Vagina (tissue), 2 donors: ENCODE measurements at regions not wholly inside any gene's neighbourhood (a gene's known extent, or its start where the extent isn't known, plus 50 kb on each side); places are given as distances from the start of the nearest gene placed in this dataset.

ENCODE experiments used
- DNase-seq, 2 donors: peaks; one replicate each; pipeline ENCODE4 v3.0.0-alpha.2; 2017; ENCODE audit errors: extremely low spot score in 2 of 2
- H3K27ac ChIP-seq: fragments of 200-600 bp; sonication (generic); one replicate; pipeline ENCODE4 v1.5.1; 2019
- H3K27me3 ChIP-seq: fragments of 200-600 bp; sonication (generic); one replicate; pipeline ENCODE4 v1.5.1; 2019
- H3K36me3 ChIP-seq, 2 donors: fragments of 200-600 bp; sonication (generic); one replicate each; pipeline ENCODE4 v1.5.1; 2017 to 2019
- H3K4me1 ChIP-seq: fragments of 200-600 bp; sonication (generic); one replicate; pipeline ENCODE4 v1.5.1; 2019
- H3K4me3 ChIP-seq, 2 donors: fragments of 200-600 bp; sonication (generic); 1 replicate in 1 of 2; 2 replicates in 1 of 2; pipeline ENCODE4 v1.5.1; 2016 to 2019
- H3K9me3 ChIP-seq: fragments of 200-600 bp; sonication (generic); one replicate; pipeline ENCODE4 v1.5.1; 2019
- POLR2A ChIP-seq, 2 donors: fragments of 450-650 bp; IDR thresholded peaks; one replicate each; pipeline ENCODE4 v1.6.1; 2017; ENCODE audit warnings: antibody characterized with exemption in 2 of 2, mild to moderate bottlenecking in 2 of 2, moderate library complexity in 2 of 2
- POLR2AphosphoS5 ChIP-seq, 2 donors: sonication (generic); formaldehyde crosslinking; IDR thresholded peaks; one replicate each; pipeline ENCODE4 v1.9.0; 2017; ENCODE audit warnings: antibody characterized with exemption in 2 of 2, mild to moderate bottlenecking in 2 of 2, low read depth in 1 of 2; ENCODE audit not compliant: insufficient read depth in 1 of 2
- intact Hi-C: fragments of 100-400 bp; cut with DNase I; formaldehyde crosslinking; loops from one replicate; pipeline ENCODE4 v1.15.1; 2023
- TF ChIP-seq, protein P1 (sequence below), 3 experiments: fragments of 450-650 bp in 2 of 3; fragments of 200-600 bp in 1 of 3; sonication (generic) in 1 of 3; IDR thresholded peaks; one replicate each; pipeline ENCODE4 v1.5.1; 2017 to 2019; ENCODE audit warnings: antibody characterized with exemption in 3 of 3, mild to moderate bottlenecking in 2 of 3, moderate library complexity in 2 of 3

GRCh38 chr7:68800316-68800715, 798.0 kb upstream of the AUTS2 start:
- TF ChIP-seq POLR2AphosphoS5 (IDR thresholded peaks at IDR 0.05; ENCODE audit: insufficient read depth in 1 of 2, low read depth in 1 of 2) (no peak), POLR2A (IDR thresholded peaks at IDR 0.05) (no peak)
- TF ChIP-seq, protein P1, sequence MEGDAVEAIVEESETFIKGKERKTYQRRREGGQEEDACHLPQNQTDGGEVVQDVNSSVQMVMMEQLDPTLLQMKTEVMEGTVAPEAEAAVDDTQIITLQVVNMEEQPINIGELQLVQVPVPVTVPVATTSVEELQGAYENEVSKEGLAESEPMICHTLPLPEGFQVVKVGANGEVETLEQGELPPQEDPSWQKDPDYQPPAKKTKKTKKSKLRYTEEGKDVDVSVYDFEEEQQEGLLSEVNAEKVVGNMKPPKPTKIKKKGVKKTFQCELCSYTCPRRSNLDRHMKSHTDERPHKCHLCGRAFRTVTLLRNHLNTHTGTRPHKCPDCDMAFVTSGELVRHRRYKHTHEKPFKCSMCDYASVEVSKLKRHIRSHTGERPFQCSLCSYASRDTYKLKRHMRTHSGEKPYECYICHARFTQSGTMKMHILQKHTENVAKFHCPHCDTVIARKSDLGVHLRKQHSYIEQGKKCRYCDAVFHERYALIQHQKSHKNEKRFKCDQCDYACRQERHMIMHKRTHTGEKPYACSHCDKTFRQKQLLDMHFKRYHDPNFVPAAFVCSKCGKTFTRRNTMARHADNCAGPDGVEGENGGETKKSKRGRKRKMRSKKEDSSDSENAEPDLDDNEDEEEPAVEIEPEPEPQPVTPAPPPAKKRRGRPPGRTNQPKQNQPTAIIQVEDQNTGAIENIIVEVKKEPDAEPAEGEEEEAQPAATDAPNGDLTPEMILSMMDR (IDR thresholded peaks at IDR 0.05), result no peak

DNA sequence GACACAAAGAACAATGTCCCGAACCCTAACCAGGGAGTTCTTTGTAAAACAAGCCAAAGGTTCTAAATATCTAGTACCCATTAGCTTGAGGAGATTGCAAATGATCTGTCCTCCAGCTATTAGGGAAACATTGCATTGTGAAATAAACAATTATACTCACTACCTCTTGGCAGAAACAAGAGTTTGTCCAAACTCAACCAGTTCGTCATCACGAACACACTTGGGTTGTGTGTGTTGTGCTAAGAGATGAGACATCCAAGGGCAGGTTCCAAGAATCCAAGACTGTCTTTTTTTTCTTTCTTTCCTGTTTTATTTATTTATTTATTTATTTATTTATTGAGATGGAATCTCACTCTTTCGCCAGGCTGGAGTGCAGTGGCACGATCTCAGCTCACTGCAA, 793.1 kb upstream of the AUTS2 start:
- H3K36me3 ChIP-seq, result no peaks in the 10 kb centered on the region
- no peak overlapping the region for H3K27ac ChIP-seq
- intact Hi-C loops, result no loop called here
- TF ChIP-seq, protein P1 (IDR thresholded peaks at IDR 0.05), result no peak
- TF ChIP-seq POLR2A (IDR thresholded peaks at IDR 0.05), result no peak
- TF ChIP-seq POLR2AphosphoS5 (IDR thresholded peaks at IDR 0.05; ENCODE audit: insufficient read depth in 1 of 2, low read depth in 1 of 2), result no peak
- no peaks in the 10 kb centered on the region for H3K9me3 ChIP-seq
- DNase-seq, result no peak
- H3K4me1 ChIP-seq, result no peaks in the 10 kb centered on the region
- no peaks in the 10 kb centered on the region for H3K27me3 ChIP-seq
- no peak overlapping the region for H3K4me3 ChIP-seq

More at GRCh38 chr7:68800316-68800715, 798.0 kb upstream of the AUTS2 start:
- Histone ChIP-seq H3K4me1 (no peaks in the 10 kb centered on the region), H3K27me3 (no peaks in the 10 kb centered on the region), H3K27ac (no peak overlapping the region), H3K9me3 (no peaks in the 10 kb centered on the region), H3K36me3 (no peaks in the 10 kb centered on the region), H3K4me3 (no peak overlapping the region)
- intact Hi-C loops, result no loop called here
- DNase-seq, result no peak

GRCh38 chr7:68807666-68808065, 790.6 kb upstream of the AUTS2 start:
- intact Hi-C loops, result no loop called here
- DNase-seq, result no peak
- Histone ChIP-seq H3K27me3 (no peaks in the 10 kb centered on the region), H3K4me3 (no peak overlapping the region), H3K27ac (no peak overlapping the region), H3K9me3 (no peaks in the 10 kb centered on the region), H3K4me1 (no peaks in the 10 kb centered on the region), H3K36me3 (no peaks in the 10 kb centered on the region)
- TF ChIP-seq POLR2AphosphoS5 (IDR thresholded peaks at IDR 0.05; ENCODE audit: insufficient read depth in 1 of 2, low read depth in 1 of 2) (no peak), POLR2A (IDR thresholded peaks at IDR 0.05) (no peak)
- TF ChIP-seq, protein P1 (IDR thresholded peaks at IDR 0.05), result no peak

- Histone ChIP-seq H3K4me3 (no peak overlapping the region), H3K27me3 (no peaks in the 10 kb centered on the region), H3K36me3 (no peaks in the 10 kb centered on the region), H3K9me3 (no peaks in the 10 kb centered on the region), H3K27ac (no peak overlapping the region), H3K4me1 (no peaks in the 10 kb centered on the region)
- TF ChIP-seq POLR2AphosphoS5 (IDR thresholded peaks at IDR 0.05; ENCODE audit: insufficient read depth in 1 of 2, low read depth in 1 of 2) (no peak), POLR2A (IDR thresholded peaks at IDR 0.05) (no peak)
- TF ChIP-seq, protein P1 (IDR thresholded peaks at IDR 0.05), result no peak
- DNase-seq, result no peak
- intact Hi-C loops, result no loop called here
Observed at GRCh38 chr7:68813551-68814080, 784.7 kb upstream of the AUTS2 start.

- H3K27ac ChIP-seq, result no peak overlapping the region
- H3K4me1 ChIP-seq, result no peaks in the 10 kb centered on the region
- no peaks in the 10 kb centered on the region for H3K36me3 ChIP-seq
- TF ChIP-seq POLR2A (IDR thresholded peaks at IDR 0.05), result no peak
- no peaks in the 10 kb centered on the region for H3K27me3 ChIP-seq
- no peak for DNase-seq
- H3K9me3 ChIP-seq, result no peaks in the 10 kb centered on the region
- H3K4me3 ChIP-seq, result no peak overlapping the region
- intact Hi-C loops, result no loop called here
Observed at GRCh38 chr7:68816491-68816890, 781.8 kb upstream of the AUTS2 start.
